Dedifferentiated amniotic fluid mesenchymal stem cell (primary cell): ENCODE measurements at regions not wholly inside any gene's neighbourhood (a gene's known extent, or its start where the extent isn't known, plus 50 kb on each side); places are given as distances from the start of the nearest gene placed in this dataset.

ENCODE experiments used
- DNase-seq: peaks from one replicate; pipeline ENCODE4 v3.0.0-alpha.2; 2016; ENCODE audit errors: extremely low spot score

- DNase-seq: no peak
These were observed 214.3 kb downstream of the MYCN start for GRCh38 chr2:16154501-16155280.

GRCh38 chr2:16154061-16154460, 213.7 kb downstream of the MYCN start:
- no peak for DNase-seq

- DNase-seq: no peak
These were observed 213.3 kb downstream of the MYCN start for GRCh38 chr2:16153754-16154035.

GRCh38 chr2:16152928-16153753, 212.8 kb downstream of the MYCN start:
- no peak for DNase-seq

GRCh38 chr2:16152071-16152927, 211.9 kb downstream of the MYCN start:
- DNase-seq: no peak

GRCh38 chr2:16151651-16152050, 211.3 kb downstream of the MYCN start:
- no peak for DNase-seq

GRCh38 chr2:16151281-16151570, 210.9 kb downstream of the MYCN start:
- no peak for DNase-seq

GRCh38 chr2:16150456-16151280, 210.3 kb downstream of the MYCN start:
- DNase-seq: no peak

GRCh38 chr2:16149349-16150243, 209.2 kb downstream of the MYCN start:
- no peak for DNase-seq

GRCh38 chr2:16148632-16149348, 208.4 kb downstream of the MYCN start:
- DNase-seq: no peak

GRCh38 chr2:16142383-16143361, 202.3 kb downstream of the MYCN start:
- DNase-seq: no peak

- DNase-seq: no peak
These were observed 201.2 kb downstream of the MYCN start for GRCh38 chr2:16141641-16141921.

- no peak for DNase-seq
These were observed 200.7 kb downstream of the MYCN start for GRCh38 chr2:16140771-16141640.

GRCh38 chr2:16139663-16140615, 199.6 kb downstream of the MYCN start:
- DNase-seq: no peak

GRCh38 chr2:16138811-16139662, 198.7 kb downstream of the MYCN start:
- no peak for DNase-seq
